Thoracic aorta (tissue), 2 donors: ENCODE measurements at regions not wholly inside any gene's neighbourhood (a gene's known extent, or its start where the extent isn't known, plus 50 kb on each side); places are given as distances from the start of the nearest gene placed in this dataset.

Source experiments
- ATAC-seq: fragments of 150-250 bp; one replicate; pipeline ENCODE4 v1.8.0; 2017; ENCODE audit warnings: low read depth; ENCODE audit not compliant: insufficient number of reproducible peaks, low FRiP score
- DNase-seq: peaks from one replicate; pipeline ENCODE4 v3.0.0-alpha.2; 2020; ENCODE audit warnings: low spot score
- H3K27ac ChIP-seq, 2 donors: fragments of 200-600 bp; sonication (generic); 1 replicate in 1 of 2; 2 replicates in 1 of 2; pipeline ENCODE4 v1.5.1; 2016; ENCODE audit warnings: mild to moderate bottlenecking in 2 of 2, moderate library complexity in 2 of 2
- H3K27me3 ChIP-seq: fragments of 200-600 bp; sonication (generic); replicated peaks from 2 replicates; pipeline ENCODE4 v1.6.0; 2016; ENCODE audit warnings: mild to moderate bottlenecking; ENCODE audit not compliant: insufficient read depth
- H3K36me3 ChIP-seq: fragments of 200-600 bp; sonication (generic); one replicate; pipeline ENCODE4 v1.5.1; 2016
- H3K4me1 ChIP-seq, 2 donors: fragments of 200-600 bp; sonication (generic); 1 replicate in 1 of 2; 2 replicates in 1 of 2; pipeline versions ENCODE4 v1.5.1 to v1.6.0; 2016; ENCODE audit warnings: low read depth in 2 of 2, mild to moderate bottlenecking in 1 of 2; ENCODE audit not compliant: control insufficient read depth in 1 of 2
- H3K4me3 ChIP-seq: fragments of 200-600 bp; sonication (generic); 2 replicates; pipeline ENCODE4 v1.5.1; 2016; ENCODE audit warnings: mild to moderate bottlenecking
- H3K9me3 ChIP-seq: fragments of 200-600 bp; sonication (generic); 2 replicates; pipeline ENCODE4 v1.5.1; 2016
- CTCF ChIP-seq: fragments of 200-600 bp; sonication (generic); IDR thresholded peaks from one replicate; pipeline ENCODE4 v1.5.1; 2019; ENCODE audit warnings: antibody characterized with exemption

DNA sequence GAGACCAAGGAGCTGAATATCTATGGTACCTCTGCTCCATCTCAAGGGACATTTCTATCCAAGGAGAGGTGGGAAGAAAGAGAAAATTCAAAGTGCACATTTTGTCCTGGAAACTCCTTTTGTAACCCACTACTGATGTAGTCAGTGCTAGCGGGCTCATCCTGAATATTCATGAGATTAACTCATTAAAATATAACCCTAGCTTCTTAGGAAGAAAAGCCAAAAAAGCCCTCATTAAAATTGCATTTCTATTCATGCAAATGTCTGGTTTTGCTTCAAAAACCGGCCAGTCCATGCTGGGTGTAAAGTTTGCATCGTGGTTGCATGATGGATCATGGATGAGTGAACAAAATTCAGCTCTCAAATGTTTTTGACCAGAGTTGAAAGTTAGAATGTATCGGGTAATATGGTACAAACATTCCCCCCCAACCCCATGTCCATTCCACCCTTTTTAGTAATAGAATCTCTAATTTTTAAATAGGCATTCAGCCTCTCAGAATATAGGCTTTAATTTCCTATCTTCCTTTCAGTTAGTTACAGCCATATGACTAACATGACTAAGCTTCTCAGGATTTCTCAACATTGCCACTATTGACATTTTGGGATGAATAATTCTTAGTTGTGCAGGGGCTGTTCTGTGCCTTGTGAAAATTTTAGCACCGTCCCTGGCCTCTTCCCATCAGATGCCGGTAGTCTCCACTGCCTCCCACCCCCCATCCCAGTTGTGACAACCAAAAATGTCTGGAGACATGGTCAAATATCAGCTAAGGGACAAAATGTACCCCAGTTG, 104.2 kb upstream of the RND3 start:
- no peak for ATAC-seq
- no peak overlapping the region for H3K4me3 ChIP-seq
- no peak for DNase-seq
- no peak overlapping the region for H3K27ac ChIP-seq
- H3K36me3 ChIP-seq = no peaks in the 10 kb centered on the region
- H3K27me3 ChIP-seq = no peaks in the 10 kb centered on the region
- no peaks in the 10 kb centered on the region for H3K9me3 ChIP-seq
- TF ChIP-seq CTCF = no peak
- peaks cover 10 to 11% of the 10 kb centered on the region in 2 donors for H3K4me1 ChIP-seq

DNA sequence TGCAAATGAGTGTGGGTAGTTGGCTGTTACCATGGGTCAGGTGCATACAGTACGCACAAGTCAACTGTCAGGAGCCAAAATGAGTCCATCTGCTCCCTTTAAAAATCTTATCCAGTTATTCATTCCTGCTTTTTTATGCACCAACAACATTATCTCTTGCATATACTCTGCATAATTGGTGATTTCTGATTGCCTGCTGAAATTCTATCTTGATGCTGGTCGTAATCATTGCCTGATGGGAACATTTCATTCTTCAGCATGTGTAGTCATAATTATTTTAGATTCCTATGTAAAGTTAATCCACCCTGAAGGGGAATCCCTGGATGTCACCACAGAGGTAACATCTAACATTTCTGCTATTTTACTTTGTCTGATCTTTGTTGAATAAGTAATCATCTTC, 102.2 kb upstream of the RND3 start:
- no peak for TF ChIP-seq CTCF
- no peak for DNase-seq
- no peak overlapping the region for H3K4me3 ChIP-seq
- no peak overlapping the region for H3K27ac ChIP-seq
- H3K9me3 ChIP-seq = no peaks in the 10 kb centered on the region
- H3K4me1 ChIP-seq = peaks cover 10 to 11% of the 10 kb centered on the region in 2 donors
- no peak for ATAC-seq
- no peaks in the 10 kb centered on the region for H3K27me3 ChIP-seq
- no peaks in the 10 kb centered on the region for H3K36me3 ChIP-seq

GRCh38 chr2:150588506-150588870, 101.0 kb upstream of the RND3 start:
- DNase-seq (no peak), ATAC-seq (no peak)
- Histone ChIP-seq H3K36me3 (no peaks in the 10 kb centered on the region), H3K9me3 (no peaks in the 10 kb centered on the region), H3K4me3 (no peak overlapping the region), H3K27me3 (no peaks in the 10 kb centered on the region), H3K27ac (no peak overlapping the region), H3K4me1 (peaks cover 10 to 11% of the 10 kb centered on the region in 2 donors)
- no peak for TF ChIP-seq CTCF

- peaks cover 10 to 11% of the 10 kb centered on the region in 2 donors for H3K4me1 ChIP-seq
- TF ChIP-seq CTCF = no peak
- no peak overlapping the region for H3K4me3 ChIP-seq
- H3K9me3 ChIP-seq = no peaks in the 10 kb centered on the region
- DNase-seq (no peak), ATAC-seq (no peak)
- H3K36me3 ChIP-seq = no peaks in the 10 kb centered on the region
- H3K27ac ChIP-seq = no peak overlapping the region
- no peaks in the 10 kb centered on the region for H3K27me3 ChIP-seq
Measured at GRCh38 chr2:150587547-150588505, 100.4 kb upstream of the RND3 start.

DNA sequence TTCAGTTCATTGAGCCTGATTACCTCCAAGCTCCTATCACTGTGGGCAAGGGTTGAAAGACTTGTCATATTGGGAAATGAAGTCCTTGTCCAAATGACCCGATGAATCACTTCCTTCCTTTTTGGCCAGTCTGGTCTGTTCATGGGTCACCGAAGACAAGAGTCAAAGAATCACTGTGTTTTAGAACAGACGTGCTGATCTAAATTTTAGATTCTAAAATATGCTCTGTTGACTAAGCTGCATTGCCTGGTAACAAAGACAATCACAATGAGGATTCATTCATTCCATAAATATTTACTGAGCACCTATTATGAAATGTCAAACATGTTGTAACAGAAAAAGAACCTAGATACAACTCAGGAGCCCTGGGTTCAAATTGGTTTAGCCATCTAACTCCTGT, 99.4 kb upstream of the RND3 start:
- Histone ChIP-seq H3K4me1 (peaks cover 10 to 11% of the 10 kb centered on the region in 2 donors), H3K27ac (no peak overlapping the region), H3K9me3 (no peaks in the 10 kb centered on the region), H3K27me3 (no peaks in the 10 kb centered on the region), H3K36me3 (no peaks in the 10 kb centered on the region), H3K4me3 (no peak overlapping the region)
- DNase-seq = no peak
- no peak for TF ChIP-seq CTCF
- no peak for ATAC-seq
